ENCODE measurements at regions not wholly inside any gene's neighbourhood (a gene's known extent, or its start where the extent isn't known, plus 50 kb on each side); places are given as distances from the start of the nearest gene placed in this dataset.

DNA sequence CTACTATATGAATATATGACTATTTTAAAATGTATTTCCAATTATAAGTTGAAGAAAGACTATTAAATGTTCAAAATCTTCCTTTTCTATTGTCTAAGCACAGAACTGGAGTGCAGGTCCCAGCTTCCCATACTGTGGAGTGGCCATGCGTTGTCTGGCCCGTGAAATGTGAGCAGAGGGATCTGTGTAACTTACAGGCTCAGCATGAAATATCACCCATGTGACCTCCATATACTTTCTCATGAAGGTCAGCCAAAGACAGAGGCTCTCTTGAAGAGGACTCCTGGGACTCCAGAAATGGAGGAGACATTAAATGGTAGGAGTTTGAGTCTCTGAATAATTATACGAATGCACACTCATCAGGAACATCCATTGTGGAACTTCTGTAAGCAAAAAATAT, 92.4 kb upstream of the CAV2 start (continued):
- TF ChIP-seq, protein P1, sequence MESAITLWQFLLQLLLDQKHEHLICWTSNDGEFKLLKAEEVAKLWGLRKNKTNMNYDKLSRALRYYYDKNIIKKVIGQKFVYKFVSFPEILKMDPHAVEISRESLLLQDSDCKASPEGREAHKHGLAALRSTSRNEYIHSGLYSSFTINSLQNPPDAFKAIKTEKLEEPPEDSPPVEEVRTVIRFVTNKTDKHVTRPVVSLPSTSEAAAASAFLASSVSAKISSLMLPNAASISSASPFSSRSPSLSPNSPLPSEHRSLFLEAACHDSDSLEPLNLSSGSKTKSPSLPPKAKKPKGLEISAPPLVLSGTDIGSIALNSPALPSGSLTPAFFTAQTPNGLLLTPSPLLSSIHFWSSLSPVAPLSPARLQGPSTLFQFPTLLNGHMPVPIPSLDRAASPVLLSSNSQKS (CRISPR knock-in tag; IDR thresholded peaks at IDR 0.05): no peak
- TF ChIP-seq, protein P2, sequence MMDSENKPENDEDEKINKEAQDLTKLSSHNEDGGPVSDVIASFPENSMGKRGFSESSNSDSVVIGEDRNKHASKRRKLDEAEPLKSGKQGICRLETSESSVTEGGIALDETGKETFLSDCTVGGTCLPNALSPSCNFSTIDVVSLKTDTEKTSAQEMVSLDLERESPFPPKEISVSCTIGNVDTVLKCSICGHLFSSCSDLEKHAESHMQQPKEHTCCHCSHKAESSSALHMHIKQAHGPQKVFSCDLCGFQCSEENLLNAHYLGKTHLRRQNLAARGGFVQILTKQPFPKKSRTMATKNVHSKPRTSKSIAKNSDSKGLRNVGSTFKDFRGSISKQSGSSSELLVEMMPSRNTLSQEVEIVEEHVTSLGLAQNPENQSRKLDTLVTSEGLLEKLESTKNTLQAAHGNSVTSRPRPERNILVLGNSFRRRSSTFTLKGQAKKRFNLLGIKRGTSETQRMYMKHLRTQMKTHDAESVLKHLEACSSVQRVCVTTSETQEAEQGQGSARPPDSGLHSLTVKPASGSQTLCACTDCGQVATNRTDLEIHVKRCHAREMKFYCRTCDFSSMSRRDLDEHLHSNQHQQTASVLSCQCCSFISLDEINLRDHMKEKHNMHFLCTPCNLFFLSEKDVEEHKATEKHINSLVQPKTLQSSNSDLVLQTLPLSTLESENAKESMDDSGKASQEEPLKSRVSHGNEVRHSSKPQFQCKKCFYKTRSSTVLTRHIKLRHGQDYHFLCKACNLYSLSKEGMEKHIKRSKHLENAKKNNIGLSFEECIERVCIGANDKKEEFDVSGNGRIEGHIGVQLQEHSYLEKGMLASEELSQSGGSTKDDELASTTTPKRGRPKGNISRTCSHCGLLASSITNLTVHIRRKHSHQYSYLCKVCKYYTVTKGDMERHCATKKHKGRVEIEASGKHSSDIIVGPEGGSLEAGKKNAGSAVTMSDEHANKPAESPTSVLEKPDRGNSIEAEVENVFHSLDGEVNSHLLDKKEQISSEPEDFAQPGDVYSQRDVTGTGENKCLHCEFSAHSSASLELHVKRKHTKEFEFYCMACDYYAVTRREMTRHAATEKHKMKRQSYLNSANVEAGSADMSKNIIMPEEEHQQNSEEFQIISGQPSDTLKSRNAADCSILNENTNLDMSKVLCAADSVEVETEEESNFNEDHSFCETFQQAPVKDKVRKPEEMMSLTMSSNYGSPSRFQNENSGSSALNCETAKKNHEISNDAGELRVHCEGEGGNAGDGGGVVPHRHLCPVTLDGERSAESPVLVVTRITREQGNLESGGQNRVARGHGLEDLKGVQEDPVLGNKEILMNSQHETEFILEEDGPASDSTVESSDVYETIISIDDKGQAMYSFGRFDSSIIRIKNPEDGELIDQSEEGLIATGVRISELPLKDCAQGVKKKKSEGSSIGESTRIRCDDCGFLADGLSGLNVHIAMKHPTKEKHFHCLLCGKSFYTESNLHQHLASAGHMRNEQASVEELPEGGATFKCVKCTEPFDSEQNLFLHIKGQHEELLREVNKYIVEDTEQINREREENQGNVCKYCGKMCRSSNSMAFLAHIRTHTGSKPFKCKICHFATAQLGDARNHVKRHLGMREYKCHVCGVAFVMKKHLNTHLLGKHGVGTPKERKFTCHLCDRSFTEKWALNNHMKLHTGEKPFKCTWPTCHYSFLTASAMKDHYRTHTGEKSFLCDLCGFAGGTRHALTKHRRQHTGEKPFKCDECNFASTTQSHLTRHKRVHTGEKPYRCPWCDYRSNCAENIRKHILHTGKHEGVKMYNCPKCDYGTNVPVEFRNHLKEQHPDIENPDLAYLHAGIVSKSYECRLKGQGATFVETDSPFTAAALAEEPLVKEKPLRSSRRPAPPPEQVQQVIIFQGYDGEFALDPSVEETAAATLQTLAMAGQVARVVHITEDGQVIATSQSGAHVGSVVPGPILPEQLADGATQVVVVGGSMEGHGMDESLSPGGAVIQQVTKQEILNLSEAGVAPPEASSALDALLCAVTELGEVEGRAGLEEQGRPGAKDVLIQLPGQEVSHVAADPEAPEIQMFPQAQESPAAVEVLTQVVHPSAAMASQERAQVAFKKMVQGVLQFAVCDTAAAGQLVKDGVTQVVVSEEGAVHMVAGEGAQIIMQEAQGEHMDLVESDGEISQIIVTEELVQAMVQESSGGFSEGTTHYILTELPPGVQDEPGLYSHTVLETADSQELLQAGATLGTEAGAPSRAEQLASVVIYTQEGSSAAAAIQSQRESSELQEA (IDR thresholded peaks at IDR 0.05; ENCODE audit: low read depth): no peak
- TF ChIP-seq GABPA (tag; conservative IDR thresholded peaks at IDR 0.05; ENCODE audit: low read depth) (no peak), ZC3H4 (CRISPR knock-in tag; IDR thresholded peaks at IDR 0.05; ENCODE audit: borderline replicate concordance) (no peak), NFRKB (IDR thresholded peaks at IDR 0.05; ENCODE audit: low read depth) (no peak), RBM17 (IDR thresholded peaks at IDR 0.05; ENCODE audit: borderline replicate concordance, low read depth, low read length) (no peak), ZNF3 (CRISPR knock-in tag; IDR thresholded peaks at IDR 0.05) (no peak), SP2 (IDR thresholded peaks at IDR 0.05; ENCODE audit: extremely low read depth, low read depth, low read length, poor library complexity, severe bottlenecking) (no peak)

All from K562 (cell line).